Parathyroid adenoma (tissue), 2 donors: ENCODE measurements at regions not wholly inside any gene's neighbourhood (a gene's known extent, or its start where the extent isn't known, plus 50 kb on each side); places are given as distances from the start of the nearest gene placed in this dataset.

ENCODE experiments used
- H2AFZ ChIP-seq: fragments of 300-600 bp; sonication (generic); one replicate; pipeline ENCODE4 v1.7.0; 2017; ENCODE audit warnings: antibody characterized with exemption, mild to moderate bottlenecking
- H3K27ac ChIP-seq: fragments of 300-600 bp; sonication (generic); one replicate; pipeline ENCODE4 v1.7.0; 2017
- H3K27me3 ChIP-seq: fragments of 300-600 bp; sonication (generic); one replicate; pipeline ENCODE4 v1.7.0; 2017; ENCODE audit warnings: low read length; ENCODE audit not compliant: control insufficient read depth, insufficient read depth
- H3K36me3 ChIP-seq: fragments of 300-600 bp; sonication (generic); one replicate; pipeline ENCODE4 v1.7.0; 2017; ENCODE audit warnings: low read length; ENCODE audit not compliant: control insufficient read depth, insufficient read depth
- H3K4me1 ChIP-seq: fragments of 300-600 bp; sonication (generic); one replicate; pipeline ENCODE4 v1.7.0; 2017; ENCODE audit warnings: control low read depth
- H3K4me2 ChIP-seq: fragments of 300-600 bp; sonication (generic); one replicate; pipeline ENCODE4 v1.7.0; 2017; ENCODE audit warnings: low read length
- H3K4me3 ChIP-seq: fragments of 300-600 bp; sonication (generic); one replicate; pipeline ENCODE4 v1.7.0; 2017; ENCODE audit warnings: low read depth, low read length
- H3K79me2 ChIP-seq: fragments of 300-600 bp; sonication (generic); one replicate; pipeline ENCODE4 v1.7.0; 2017; ENCODE audit warnings: control low read depth
- H3K9ac ChIP-seq: fragments of 300-600 bp; sonication (generic); one replicate; pipeline ENCODE4 v1.7.0; 2017; ENCODE audit warnings: mild to moderate bottlenecking
- H3K9me3 ChIP-seq: fragments of 300-600 bp; sonication (generic); one replicate; pipeline ENCODE4 v1.7.0; 2017; ENCODE audit warnings: low read length; ENCODE audit not compliant: control insufficient read depth
- TF ChIP-seq, protein P1 (sequence below): fragments of 300-600 bp; sonication (generic); IDR thresholded peaks from one replicate; pipeline ENCODE4 v1.7.0; 2017; ENCODE audit warnings: antibody characterized with exemption, mild to moderate bottlenecking
- donor health status: primary hyperparathyroidism.

- Histone ChIP-seq H3K27me3 (no peaks in the 10 kb centered on the region), H3K9me3 (no peaks in the 10 kb centered on the region), H3K4me1 (no peaks in the 10 kb centered on the region), H3K36me3 (no peaks in the 10 kb centered on the region), H3K27ac (no peak overlapping the region), H3K4me3 (no peak overlapping the region), H3K9ac (no peak overlapping the region), H2AFZ (no peak overlapping the region), H3K79me2 (no peaks in the 10 kb centered on the region), H3K4me2 (no peak overlapping the region)
- TF ChIP-seq, protein P1, sequence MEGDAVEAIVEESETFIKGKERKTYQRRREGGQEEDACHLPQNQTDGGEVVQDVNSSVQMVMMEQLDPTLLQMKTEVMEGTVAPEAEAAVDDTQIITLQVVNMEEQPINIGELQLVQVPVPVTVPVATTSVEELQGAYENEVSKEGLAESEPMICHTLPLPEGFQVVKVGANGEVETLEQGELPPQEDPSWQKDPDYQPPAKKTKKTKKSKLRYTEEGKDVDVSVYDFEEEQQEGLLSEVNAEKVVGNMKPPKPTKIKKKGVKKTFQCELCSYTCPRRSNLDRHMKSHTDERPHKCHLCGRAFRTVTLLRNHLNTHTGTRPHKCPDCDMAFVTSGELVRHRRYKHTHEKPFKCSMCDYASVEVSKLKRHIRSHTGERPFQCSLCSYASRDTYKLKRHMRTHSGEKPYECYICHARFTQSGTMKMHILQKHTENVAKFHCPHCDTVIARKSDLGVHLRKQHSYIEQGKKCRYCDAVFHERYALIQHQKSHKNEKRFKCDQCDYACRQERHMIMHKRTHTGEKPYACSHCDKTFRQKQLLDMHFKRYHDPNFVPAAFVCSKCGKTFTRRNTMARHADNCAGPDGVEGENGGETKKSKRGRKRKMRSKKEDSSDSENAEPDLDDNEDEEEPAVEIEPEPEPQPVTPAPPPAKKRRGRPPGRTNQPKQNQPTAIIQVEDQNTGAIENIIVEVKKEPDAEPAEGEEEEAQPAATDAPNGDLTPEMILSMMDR: no peak
Observed at GRCh38 chr18:78073275-78073674, 823.6 kb downstream of the GALR1 start.

- no peak overlapping the region for H3K4me3 ChIP-seq
- TF ChIP-seq, protein P1: no peak
- no peaks in the 10 kb centered on the region for H3K79me2 ChIP-seq
- H3K9me3 ChIP-seq: no peaks in the 10 kb centered on the region
- no peak overlapping the region for H3K9ac ChIP-seq
- H3K4me1 ChIP-seq: no peaks in the 10 kb centered on the region
- no peak overlapping the region for H2AFZ ChIP-seq
- no peak overlapping the region for H3K27ac ChIP-seq
- H3K4me2 ChIP-seq: no peak overlapping the region
- H3K27me3 ChIP-seq: no peaks in the 10 kb centered on the region
- H3K36me3 ChIP-seq: no peaks in the 10 kb centered on the region
Observed at GRCh38 chr18:78074400-78075020, 824.9 kb downstream of the GALR1 start.

DNA sequence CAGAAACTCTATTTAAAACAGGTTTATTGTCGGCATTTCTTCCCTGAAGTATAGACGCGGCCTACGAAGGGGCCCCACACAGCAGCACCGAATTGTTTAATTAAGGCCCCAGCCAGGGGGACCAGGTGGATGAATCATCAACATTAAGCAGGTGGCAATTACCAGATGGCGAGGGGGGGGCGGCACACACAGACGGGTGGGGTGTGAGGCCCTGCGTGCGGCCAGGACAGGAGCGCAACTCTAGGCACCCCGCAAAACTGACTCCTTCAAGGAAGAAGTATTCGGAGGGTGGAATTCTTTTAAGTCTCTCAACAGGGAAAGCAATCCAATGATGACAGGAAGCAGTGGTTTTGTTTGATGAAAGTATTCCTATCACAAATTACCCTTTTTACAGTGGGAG is 830.4 kb downstream of the GALR1 start:
- Histone ChIP-seq H3K9me3 (no peaks in the 10 kb centered on the region), H3K27me3 (no peaks in the 10 kb centered on the region), H3K4me2 (no peak overlapping the region), H3K79me2 (no peaks in the 10 kb centered on the region), H3K36me3 (no peaks in the 10 kb centered on the region), H3K4me1 (no peaks in the 10 kb centered on the region), H3K4me3 (no peak overlapping the region), H3K9ac (no peak overlapping the region), H3K27ac (no peak overlapping the region), H2AFZ (no peak overlapping the region)
- TF ChIP-seq, protein P1: no peak

DNA sequence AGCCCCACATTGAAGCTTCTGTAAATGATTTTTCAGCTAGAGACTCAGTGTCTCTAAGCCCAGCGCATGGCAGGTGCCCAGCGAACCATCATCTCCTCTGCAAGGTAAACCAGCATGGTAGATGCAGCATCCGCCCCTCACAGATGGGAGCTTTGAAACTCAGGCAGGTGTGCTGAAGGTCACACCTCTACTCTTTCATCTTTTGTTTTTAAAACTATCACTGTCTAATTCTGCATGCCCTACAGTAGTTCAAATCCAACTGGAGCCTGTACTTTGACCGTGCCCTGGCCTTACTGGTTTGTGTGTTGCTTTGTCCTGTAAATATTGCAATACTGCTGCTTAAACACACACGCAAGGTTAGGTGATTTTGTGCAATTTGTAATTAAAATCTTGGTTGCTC is 831.1 kb downstream of the GALR1 start:
- Histone ChIP-seq H2AFZ (no peak overlapping the region), H3K79me2 (no peaks in the 10 kb centered on the region), H3K36me3 (no peaks in the 10 kb centered on the region), H3K4me2 (no peak overlapping the region), H3K9ac (no peak overlapping the region), H3K27ac (no peak overlapping the region), H3K27me3 (no peaks in the 10 kb centered on the region), H3K4me3 (no peak overlapping the region), H3K9me3 (no peaks in the 10 kb centered on the region), H3K4me1 (no peaks in the 10 kb centered on the region)
- TF ChIP-seq, protein P1: no peak

GRCh38 chr18:78082816-78083215 is 833.2 kb downstream of the GALR1 start:
- H3K27ac ChIP-seq: no peak overlapping the region
- no peaks in the 10 kb centered on the region for H3K36me3 ChIP-seq
- no peaks in the 10 kb centered on the region for H3K79me2 ChIP-seq
- no peak overlapping the region for H2AFZ ChIP-seq
- no peaks in the 10 kb centered on the region for H3K9me3 ChIP-seq
- no peak overlapping the region for H3K4me2 ChIP-seq
- TF ChIP-seq, protein P1: no peak
- H3K9ac ChIP-seq: no peak overlapping the region
- no peaks in the 10 kb centered on the region for H3K4me1 ChIP-seq
- no peaks in the 10 kb centered on the region for H3K27me3 ChIP-seq
- no peak overlapping the region for H3K4me3 ChIP-seq
